ENCODE measurements at regions not wholly inside any gene's neighbourhood (a gene's known extent, or its start where the extent isn't known, plus 50 kb on each side); places are given as distances from the start of the nearest gene placed in this dataset.

DNA sequence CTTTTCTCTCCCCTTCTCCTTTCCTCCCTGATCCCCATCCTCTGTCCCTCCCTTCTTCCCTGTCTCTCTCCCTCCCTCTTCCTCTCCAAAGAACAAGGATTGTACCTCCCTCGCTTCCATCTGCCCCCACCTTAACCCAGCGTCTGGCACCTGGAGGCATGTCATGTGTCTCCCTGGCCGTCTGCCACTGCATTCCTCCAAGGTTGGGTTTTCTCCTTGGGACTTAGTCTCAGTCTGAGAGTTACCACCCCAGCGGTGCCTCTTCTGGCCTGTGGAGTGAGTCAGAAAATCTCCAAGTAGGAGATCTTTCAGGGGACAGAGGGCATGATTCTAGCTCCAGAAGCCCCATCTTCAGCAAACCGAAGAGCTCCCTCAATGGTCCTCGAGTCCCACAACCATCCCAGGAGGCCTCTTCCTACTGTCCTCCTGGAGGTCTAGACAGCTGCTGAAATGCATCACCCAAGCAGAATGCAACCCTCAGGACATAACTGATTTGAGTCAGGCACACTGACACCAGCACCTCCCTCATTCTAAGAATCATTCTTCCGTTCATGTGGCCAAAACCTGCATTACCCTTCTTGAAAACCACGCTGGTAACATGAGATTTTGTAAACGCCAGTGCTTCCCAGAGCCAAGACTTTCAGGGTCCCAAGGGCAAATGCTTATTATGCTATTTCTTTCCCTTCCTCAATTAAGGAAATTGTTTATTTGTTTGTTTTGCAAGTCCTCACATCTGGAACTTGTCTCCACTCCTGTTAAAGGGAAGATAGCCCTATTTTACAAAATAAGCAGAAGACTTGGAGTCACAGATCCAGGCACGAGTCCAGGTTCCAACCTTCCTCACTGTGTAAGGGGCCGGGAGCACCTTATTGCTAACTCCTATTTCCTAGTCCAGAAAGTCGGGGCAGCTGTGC, 463.2 kb downstream of the BCL11B start:
- TF ChIP-seq CTCF (IDR thresholded peaks at IDR 0.05; ENCODE audit: poor library complexity, severe bottlenecking) (no peak), EP300 (conservative IDR thresholded peaks at IDR 0.05; ENCODE audit: poor library complexity, severe bottlenecking) (no peak), SMC3 (conservative IDR thresholded peaks at IDR 0.05; ENCODE audit: poor library complexity) (no peak)
- TF ChIP-seq, protein P1, sequence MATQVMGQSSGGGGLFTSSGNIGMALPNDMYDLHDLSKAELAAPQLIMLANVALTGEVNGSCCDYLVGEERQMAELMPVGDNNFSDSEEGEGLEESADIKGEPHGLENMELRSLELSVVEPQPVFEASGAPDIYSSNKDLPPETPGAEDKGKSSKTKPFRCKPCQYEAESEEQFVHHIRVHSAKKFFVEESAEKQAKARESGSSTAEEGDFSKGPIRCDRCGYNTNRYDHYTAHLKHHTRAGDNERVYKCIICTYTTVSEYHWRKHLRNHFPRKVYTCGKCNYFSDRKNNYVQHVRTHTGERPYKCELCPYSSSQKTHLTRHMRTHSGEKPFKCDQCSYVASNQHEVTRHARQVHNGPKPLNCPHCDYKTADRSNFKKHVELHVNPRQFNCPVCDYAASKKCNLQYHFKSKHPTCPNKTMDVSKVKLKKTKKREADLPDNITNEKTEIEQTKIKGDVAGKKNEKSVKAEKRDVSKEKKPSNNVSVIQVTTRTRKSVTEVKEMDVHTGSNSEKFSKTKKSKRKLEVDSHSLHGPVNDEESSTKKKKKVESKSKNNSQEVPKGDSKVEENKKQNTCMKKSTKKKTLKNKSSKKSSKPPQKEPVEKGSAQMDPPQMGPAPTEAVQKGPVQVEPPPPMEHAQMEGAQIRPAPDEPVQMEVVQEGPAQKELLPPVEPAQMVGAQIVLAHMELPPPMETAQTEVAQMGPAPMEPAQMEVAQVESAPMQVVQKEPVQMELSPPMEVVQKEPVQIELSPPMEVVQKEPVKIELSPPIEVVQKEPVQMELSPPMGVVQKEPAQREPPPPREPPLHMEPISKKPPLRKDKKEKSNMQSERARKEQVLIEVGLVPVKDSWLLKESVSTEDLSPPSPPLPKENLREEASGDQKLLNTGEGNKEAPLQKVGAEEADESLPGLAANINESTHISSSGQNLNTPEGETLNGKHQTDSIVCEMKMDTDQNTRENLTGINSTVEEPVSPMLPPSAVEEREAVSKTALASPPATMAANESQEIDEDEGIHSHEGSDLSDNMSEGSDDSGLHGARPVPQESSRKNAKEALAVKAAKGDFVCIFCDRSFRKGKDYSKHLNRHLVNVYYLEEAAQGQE (IDR thresholded peaks at IDR 0.05; ENCODE audit: borderline replicate concordance): no peak

All from neural cell (in vitro differentiated cells).